ENCODE measurements at regions not wholly inside any gene's neighbourhood (a gene's known extent, or its start where the extent isn't known, plus 50 kb on each side); places are given as distances from the start of the nearest gene placed in this dataset.
A peak's percentile ranks its signal among the peaks of the same experiment; 100 is the strongest.

DNA sequence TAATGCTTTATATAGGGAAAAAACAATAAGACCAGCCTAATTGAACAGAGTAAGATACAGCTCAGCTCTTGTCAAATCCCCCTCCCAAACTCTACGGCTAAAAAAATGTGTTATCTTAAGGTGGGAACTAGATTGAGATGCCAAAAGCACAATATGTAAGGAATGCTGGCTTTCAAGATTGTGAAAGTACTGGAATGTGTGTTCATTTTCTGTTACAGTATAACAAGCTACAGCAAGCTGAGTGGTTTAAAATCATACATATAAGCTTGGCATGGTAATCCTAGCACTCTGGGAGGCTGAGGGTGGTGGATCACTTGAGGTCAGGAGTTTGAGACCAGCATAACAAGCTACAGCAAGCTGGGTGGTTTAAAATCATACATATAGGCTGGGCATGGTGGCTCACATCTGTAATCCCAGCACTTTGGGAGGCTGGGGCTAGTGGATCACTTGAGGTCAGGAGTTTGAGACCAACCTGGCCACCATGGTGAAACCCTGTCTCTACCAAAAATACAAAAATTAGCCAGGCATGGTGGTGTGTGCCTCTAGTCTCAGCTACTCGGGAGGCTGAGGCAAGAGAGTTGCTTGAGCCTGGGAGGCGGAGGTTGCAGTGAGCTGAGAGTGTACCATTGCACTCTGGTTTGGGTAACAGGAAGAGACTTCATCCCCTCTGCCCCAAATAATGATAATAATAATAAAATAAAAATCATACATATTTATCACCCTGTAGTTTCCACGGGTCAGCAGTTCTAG is 297.7 kb downstream of the DOK5 start:
- peak in 1 of 2 donors; percentile 27 for DNase-seq (ENCODE audit: low read depth in 1 of 2, low spot score in 1 of 2)
- Histone ChIP-seq H3K27me3 (no peaks in the 10 kb centered on the region), H3K4me1 (ENCODE audit: low read depth) (peaks cover 5% of the 10 kb centered on the region), H3K36me3 (no peaks in the 10 kb centered on the region), H3K27ac (peak overlapping the region; percentile 17), H3K4me3 (no peak overlapping the region), H3K9me3 (ENCODE audit: low read depth) (no peaks in the 10 kb centered on the region)
- TF ChIP-seq, protein P1, sequence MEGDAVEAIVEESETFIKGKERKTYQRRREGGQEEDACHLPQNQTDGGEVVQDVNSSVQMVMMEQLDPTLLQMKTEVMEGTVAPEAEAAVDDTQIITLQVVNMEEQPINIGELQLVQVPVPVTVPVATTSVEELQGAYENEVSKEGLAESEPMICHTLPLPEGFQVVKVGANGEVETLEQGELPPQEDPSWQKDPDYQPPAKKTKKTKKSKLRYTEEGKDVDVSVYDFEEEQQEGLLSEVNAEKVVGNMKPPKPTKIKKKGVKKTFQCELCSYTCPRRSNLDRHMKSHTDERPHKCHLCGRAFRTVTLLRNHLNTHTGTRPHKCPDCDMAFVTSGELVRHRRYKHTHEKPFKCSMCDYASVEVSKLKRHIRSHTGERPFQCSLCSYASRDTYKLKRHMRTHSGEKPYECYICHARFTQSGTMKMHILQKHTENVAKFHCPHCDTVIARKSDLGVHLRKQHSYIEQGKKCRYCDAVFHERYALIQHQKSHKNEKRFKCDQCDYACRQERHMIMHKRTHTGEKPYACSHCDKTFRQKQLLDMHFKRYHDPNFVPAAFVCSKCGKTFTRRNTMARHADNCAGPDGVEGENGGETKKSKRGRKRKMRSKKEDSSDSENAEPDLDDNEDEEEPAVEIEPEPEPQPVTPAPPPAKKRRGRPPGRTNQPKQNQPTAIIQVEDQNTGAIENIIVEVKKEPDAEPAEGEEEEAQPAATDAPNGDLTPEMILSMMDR (IDR thresholded peaks at IDR 0.05; ENCODE audit: low read depth, low read length): no peak

DNA sequence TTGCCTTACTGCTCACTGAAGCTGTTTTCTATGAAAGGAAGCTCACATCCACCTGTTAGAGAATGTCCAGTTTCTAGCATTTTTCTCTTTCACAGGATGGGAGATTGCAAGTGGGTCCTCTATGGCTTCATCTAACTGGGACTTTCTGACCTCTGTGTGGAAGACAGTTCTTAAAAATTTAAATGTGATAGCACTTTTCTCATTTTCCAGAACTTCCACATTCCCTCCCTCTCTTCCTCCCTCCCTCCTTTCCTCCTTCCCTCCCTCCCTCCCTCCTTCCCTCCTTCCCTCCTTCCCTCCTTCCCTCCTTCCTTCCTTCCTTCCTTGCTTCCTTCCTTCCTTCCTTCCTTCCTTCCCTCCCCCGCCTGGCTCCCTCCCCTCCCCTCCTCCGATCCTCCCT is 291.1 kb downstream of the DOK5 start:
- TF ChIP-seq, protein P1 (IDR thresholded peaks at IDR 0.05; ENCODE audit: low read depth, low read length): no peak
- Histone ChIP-seq H3K36me3 (no peaks in the 10 kb centered on the region), H3K27ac (no peak overlapping the region), H3K4me1 (ENCODE audit: low read depth) (no peaks in the 10 kb centered on the region), H3K9me3 (ENCODE audit: low read depth) (no peaks in the 10 kb centered on the region), H3K4me3 (no peak overlapping the region), H3K27me3 (no peaks in the 10 kb centered on the region)
- DNase-seq (ENCODE audit: low read depth in 1 of 2, low spot score in 1 of 2): no peak

DNA sequence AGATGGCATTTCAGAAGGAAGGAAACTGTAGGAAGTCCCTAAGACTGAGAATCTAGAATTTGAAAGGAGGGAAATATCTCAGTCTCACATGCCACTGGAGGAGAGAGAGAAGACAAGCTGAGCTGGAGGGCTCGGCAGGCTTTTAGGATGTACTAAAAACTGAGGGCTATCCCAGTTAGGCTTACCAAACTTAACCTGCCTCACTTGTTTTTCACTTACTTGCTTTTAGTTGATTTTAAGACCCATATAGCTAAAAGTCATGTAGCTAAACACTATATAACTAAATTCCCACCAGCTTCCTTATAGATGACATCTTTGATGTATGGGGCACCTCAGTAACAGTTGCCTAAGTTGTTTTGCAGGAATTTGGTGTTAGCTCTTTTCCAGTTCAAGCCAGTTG is 288.0 kb downstream of the DOK5 start:
- Histone ChIP-seq H3K27ac (no peak overlapping the region), H3K36me3 (no peaks in the 10 kb centered on the region), H3K9me3 (ENCODE audit: low read depth) (no peaks in the 10 kb centered on the region), H3K4me3 (no peak overlapping the region), H3K4me1 (ENCODE audit: low read depth) (no peaks in the 10 kb centered on the region), H3K27me3 (no peaks in the 10 kb centered on the region)
- TF ChIP-seq, protein P1 (IDR thresholded peaks at IDR 0.05; ENCODE audit: low read depth, low read length): no peak
- DNase-seq (ENCODE audit: low read depth in 1 of 2, low spot score in 1 of 2): no peak

DNA sequence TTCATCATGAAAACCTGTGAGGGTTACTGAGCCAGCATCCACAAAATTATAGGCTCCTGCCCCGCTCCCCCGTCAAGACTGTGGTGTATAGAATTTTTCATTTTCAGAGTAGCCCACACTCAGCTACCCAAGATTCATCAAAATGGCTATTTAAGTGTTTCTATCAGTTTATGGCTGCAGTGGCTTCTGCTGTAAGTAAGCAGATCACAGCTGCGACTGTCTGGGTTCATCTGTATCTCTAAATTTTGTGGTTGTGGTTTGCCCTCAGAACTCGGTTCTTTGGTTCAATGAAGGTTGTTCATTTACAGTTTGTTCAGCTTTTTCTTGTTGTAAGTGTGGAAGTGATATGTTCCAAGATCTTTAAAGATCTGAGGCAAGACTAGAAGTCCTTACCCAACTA is 284.2 kb downstream of the DOK5 start:
- Histone ChIP-seq H3K27me3 (no peaks in the 10 kb centered on the region), H3K4me1 (ENCODE audit: low read depth) (no peaks in the 10 kb centered on the region), H3K27ac (no peak overlapping the region), H3K36me3 (no peaks in the 10 kb centered on the region), H3K9me3 (ENCODE audit: low read depth) (no peaks in the 10 kb centered on the region), H3K4me3 (no peak overlapping the region)
- DNase-seq (ENCODE audit: low read depth in 1 of 2, low spot score in 1 of 2): no peak
- TF ChIP-seq, protein P1 (IDR thresholded peaks at IDR 0.05; ENCODE audit: low read depth, low read length): no peak

DNA sequence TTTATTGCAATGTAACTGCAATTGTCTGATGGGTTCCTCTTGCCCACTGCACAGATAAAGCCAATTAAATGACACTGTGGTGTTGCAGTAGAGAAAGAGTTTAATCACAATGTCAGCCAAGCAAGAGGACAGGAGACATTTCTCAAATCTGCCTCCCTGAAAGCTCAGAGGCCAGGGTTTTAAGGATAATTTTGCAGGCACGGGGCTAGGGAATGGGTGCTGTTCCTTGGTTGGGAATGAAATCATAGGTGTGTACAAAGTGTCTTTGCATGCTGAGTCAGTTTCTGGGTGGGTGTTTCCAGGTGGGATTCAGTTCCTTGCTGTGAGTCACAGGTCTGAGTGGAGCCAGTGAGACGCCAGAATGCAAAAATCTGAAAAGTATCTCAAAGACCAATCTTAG is 271.4 kb downstream of the DOK5 start:
- TF ChIP-seq, protein P1 (IDR thresholded peaks at IDR 0.05; ENCODE audit: low read depth, low read length): no peak
- Histone ChIP-seq H3K27me3 (no peaks in the 10 kb centered on the region), H3K9me3 (ENCODE audit: low read depth) (no peaks in the 10 kb centered on the region), H3K4me1 (ENCODE audit: low read depth) (peaks cover 12% of the 10 kb centered on the region), H3K36me3 (no peaks in the 10 kb centered on the region), H3K4me3 (no peak overlapping the region), H3K27ac (no peak overlapping the region)
- DNase-seq (ENCODE audit: low read depth in 1 of 2, low spot score in 1 of 2): no peak
